ENCODE measurements at regions not wholly inside any gene's neighbourhood (a gene's known extent, or its start where the extent isn't known, plus 50 kb on each side); places are given as distances from the start of the nearest gene placed in this dataset.

DNA sequence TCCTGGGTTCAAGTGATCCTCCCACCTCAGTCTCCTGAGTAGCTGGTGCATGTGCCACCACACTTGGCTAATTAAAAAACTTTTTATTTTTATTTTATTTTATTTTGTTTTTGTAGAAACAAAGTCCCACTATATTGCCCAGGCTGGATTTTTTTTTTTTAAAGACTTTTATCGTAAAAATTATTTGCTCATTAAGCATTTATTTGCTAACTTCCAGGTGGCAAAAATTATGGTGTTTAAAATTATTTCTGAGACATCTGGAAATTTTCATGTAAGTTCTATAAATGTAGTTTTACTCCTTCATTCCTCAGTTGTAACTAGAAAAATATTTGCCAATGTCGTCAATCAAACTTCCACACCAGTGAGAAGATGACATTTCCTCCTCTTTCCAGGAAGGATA, 233.3 kb upstream of the DACH1 start:
- TF ChIP-seq, protein P1, sequence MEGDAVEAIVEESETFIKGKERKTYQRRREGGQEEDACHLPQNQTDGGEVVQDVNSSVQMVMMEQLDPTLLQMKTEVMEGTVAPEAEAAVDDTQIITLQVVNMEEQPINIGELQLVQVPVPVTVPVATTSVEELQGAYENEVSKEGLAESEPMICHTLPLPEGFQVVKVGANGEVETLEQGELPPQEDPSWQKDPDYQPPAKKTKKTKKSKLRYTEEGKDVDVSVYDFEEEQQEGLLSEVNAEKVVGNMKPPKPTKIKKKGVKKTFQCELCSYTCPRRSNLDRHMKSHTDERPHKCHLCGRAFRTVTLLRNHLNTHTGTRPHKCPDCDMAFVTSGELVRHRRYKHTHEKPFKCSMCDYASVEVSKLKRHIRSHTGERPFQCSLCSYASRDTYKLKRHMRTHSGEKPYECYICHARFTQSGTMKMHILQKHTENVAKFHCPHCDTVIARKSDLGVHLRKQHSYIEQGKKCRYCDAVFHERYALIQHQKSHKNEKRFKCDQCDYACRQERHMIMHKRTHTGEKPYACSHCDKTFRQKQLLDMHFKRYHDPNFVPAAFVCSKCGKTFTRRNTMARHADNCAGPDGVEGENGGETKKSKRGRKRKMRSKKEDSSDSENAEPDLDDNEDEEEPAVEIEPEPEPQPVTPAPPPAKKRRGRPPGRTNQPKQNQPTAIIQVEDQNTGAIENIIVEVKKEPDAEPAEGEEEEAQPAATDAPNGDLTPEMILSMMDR (IDR thresholded peaks at IDR 0.05; ENCODE audit: low read depth, low read length, missing control alignments) = no peak

DNA sequence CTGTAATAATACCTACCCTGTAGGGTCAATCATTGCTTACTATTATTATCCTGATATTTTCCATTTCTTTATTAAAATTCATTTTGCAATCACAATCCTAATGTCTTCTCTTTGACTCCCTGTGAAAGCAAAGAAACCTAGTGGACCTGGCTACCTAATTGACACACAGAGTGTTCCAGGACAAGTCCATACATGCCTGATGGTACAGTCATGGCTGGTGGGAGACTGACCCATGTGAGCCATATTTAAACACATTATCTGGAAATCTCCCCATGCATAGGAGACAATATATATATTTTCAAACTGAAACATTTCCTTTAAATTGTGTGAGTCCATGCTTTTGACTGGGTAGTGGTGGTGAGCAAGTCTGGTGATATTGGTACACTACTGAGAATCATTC, 230.6 kb upstream of the DACH1 start:
- no peak overlapping the region for H3K4me3 ChIP-seq (ENCODE audit: low read depth, low read length)
- DNase-seq (ENCODE audit: low read depth) = no peak
- TF ChIP-seq, protein P1 (IDR thresholded peaks at IDR 0.05; ENCODE audit: low read depth, low read length, missing control alignments) = no peak

More for the DNA sequence above, 233.3 kb upstream of the DACH1 start:
- DNase-seq (ENCODE audit: low read depth) = no peak
- H3K4me3 ChIP-seq (ENCODE audit: low read depth, low read length) = no peak overlapping the region

DNA sequence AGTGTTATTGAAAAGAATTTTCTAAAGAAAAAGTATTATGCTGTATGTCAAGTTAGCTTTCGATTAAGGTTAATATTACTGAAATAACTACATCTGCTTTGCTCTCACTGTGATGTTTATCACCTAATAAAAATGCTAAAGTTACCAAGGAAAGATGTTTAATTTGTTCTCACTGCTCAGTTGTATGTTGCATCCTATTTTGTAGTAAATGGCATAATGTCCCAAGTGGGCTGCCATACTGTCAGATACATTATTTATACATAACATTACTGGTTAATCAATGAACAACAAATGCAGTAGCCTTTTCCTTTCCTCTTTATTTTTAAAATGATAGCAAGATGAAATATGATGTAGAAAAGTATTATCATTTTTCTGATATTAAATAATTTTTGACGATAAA, 226.3 kb upstream of the DACH1 start:
- no peak overlapping the region for H3K4me3 ChIP-seq (ENCODE audit: low read depth, low read length)
- no peak for DNase-seq (ENCODE audit: low read depth)
- TF ChIP-seq, protein P1 (IDR thresholded peaks at IDR 0.05; ENCODE audit: low read depth, low read length, missing control alignments) = no peak

DNA sequence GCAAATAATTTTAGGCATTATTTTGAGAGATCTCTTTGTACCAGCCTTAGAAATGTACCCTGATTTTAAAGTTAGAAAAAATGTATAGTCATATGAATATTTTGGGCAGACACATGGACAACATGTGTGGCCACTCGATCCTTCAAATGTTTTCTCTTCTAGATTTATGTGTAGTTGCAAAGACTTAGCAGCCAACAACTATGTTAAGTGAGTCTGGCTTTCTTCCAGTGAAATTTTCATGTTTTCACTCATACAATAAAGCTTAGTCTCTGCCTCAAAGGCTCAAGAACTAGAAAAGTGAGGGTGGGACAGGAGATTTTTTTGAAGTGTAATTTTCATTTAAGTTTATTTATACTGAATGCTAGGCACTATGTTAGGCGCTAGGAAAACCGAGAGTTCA, 207.7 kb upstream of the DACH1 start:
- DNase-seq (ENCODE audit: low read depth) = no peak
- TF ChIP-seq, protein P1 (IDR thresholded peaks at IDR 0.05; ENCODE audit: low read depth, low read length, missing control alignments) = no peak
- no peak overlapping the region for H3K4me3 ChIP-seq (ENCODE audit: low read depth, low read length)

DNA sequence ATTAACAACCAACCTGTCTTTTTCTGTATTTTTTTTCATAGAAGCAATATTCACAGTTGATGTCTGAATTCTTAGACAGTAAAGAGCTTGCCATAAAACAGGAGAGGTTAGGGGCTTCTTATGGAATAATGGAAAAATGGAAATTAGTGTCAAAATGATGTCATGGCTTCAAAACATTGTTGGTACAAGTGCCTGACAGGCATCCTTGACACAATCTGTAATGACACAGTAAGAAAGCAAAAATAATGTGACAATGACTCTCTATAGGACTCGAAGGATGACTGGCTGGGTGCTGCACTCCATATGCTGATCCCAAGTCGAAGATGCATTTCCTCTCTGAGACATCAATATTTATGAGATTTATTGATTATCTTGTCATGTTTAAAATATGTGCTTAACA, 205.3 kb upstream of the DACH1 start:
- no peak overlapping the region for H3K4me3 ChIP-seq (ENCODE audit: low read depth, low read length)
- TF ChIP-seq, protein P1 (IDR thresholded peaks at IDR 0.05; ENCODE audit: low read depth, low read length, missing control alignments) = no peak
- DNase-seq (ENCODE audit: low read depth) = no peak

DNA sequence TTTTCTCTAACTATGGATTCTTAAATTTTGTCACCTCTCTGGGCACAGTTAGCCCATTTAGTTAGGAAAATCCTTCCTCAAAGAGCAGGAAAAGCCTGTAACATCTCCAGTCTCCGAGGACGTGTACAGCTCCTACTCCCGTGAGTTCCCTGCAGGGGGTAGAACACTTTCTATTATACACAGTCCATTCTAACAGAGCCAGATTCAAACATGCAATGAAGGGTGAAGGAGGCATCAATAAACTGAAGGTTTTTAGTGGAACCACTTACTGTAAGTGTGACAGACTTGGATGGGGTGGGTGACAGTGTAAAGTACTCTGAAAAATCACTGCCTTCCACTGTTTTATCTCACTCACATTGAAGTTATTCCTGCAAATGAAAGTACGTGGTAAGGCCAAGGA, 204.7 kb upstream of the DACH1 start:
- TF ChIP-seq, protein P1 (IDR thresholded peaks at IDR 0.05; ENCODE audit: low read depth, low read length, missing control alignments) = no peak
- no peak overlapping the region for H3K4me3 ChIP-seq (ENCODE audit: low read depth, low read length)
- no peak for DNase-seq (ENCODE audit: low read depth)

DNA sequence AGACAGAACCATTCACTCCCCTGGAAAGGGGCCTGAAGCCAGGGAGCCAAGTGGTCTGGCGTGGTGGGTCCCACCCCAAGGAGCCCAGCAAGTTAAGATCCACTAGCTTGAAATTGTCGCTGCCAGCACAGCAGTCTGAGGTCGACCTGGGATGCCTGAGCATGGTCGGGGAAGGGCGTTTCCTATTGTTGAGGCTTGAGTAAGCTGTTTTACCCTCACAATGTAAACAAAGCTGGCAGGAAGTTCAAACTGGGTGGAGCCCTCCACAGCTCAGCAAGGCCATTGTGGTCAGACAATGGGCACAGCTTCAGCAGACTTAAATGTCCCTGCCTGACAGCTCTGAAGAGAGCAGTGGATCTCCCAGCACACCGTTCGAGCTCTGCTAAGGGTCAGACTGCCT, 195.6 kb upstream of the DACH1 start:
- H3K4me3 ChIP-seq (ENCODE audit: low read depth, low read length) = no peak overlapping the region
- TF ChIP-seq, protein P1 (IDR thresholded peaks at IDR 0.05; ENCODE audit: low read depth, low read length, missing control alignments) = no peak
- no peak for DNase-seq (ENCODE audit: low read depth)
